ENCODE measurements at regions not wholly inside any gene's neighbourhood (a gene's known extent, or its start where the extent isn't known, plus 50 kb on each side); places are given as distances from the start of the nearest gene placed in this dataset.

DNA sequence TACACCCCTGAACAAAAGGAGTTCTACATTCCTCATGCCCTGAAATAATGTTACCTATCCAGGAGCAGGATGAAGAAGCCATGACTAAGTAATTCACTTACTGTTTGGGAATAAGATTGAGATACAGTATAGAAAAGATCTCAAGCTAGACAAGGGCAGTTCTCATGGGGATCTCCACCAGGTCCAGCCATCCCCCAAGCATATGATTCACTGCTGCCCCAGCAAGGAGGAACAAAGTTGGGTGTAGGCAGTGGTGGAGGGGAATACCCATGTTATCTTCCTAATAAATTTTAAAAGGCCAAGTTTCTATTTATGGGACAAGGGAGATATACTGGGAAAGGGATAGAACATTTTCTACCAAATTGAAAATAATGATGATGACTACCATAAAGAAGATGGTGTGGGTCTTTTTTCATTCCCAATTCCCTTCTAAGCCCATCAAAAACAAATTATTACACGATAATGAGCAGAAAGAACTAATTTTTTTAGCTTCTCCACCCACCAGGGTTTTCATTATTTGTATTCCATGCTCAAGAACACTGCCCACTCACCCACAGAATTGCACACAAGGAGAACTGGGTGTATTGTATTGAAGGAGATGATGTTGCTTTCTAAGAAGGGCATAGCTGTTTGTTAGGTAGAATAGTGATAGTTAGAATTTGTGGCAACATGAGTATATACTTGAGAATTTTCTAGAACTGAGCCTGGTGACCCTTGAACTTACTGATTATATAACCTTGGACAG, 204.6 kb downstream of the BTG1 start:
- H3K4me3 ChIP-seq (ENCODE audit: low read depth, low read length), result no peak overlapping the region
- TF ChIP-seq, protein P1, sequence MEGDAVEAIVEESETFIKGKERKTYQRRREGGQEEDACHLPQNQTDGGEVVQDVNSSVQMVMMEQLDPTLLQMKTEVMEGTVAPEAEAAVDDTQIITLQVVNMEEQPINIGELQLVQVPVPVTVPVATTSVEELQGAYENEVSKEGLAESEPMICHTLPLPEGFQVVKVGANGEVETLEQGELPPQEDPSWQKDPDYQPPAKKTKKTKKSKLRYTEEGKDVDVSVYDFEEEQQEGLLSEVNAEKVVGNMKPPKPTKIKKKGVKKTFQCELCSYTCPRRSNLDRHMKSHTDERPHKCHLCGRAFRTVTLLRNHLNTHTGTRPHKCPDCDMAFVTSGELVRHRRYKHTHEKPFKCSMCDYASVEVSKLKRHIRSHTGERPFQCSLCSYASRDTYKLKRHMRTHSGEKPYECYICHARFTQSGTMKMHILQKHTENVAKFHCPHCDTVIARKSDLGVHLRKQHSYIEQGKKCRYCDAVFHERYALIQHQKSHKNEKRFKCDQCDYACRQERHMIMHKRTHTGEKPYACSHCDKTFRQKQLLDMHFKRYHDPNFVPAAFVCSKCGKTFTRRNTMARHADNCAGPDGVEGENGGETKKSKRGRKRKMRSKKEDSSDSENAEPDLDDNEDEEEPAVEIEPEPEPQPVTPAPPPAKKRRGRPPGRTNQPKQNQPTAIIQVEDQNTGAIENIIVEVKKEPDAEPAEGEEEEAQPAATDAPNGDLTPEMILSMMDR (IDR thresholded peaks at IDR 0.05; ENCODE audit: control insufficient read depth, extremely low read depth, insufficient read depth), result no peak
- DNase-seq (ENCODE audit: low read depth), result no peak

DNA sequence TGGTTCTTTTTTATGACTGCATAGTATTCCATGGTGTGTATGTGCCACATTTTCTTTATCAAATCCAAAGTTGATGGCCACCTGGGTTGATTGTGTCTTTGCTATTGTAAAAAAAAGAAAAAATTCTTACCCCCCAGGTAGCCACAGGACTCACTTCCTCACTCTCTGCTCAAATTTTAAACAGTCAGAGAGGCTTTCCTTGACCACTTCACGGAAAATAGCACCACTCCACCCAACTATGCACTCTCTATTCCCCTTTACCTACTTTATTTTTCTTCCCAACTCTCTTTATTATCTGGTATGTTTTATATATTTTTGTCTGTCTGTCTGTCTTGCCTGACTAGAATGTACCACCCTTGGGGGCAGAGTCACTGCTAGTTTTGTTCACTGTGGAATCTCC, 205.3 kb downstream of the BTG1 start:
- DNase-seq (ENCODE audit: low read depth), result no peak
- TF ChIP-seq, protein P1 (IDR thresholded peaks at IDR 0.05; ENCODE audit: control insufficient read depth, extremely low read depth, insufficient read depth), result no peak
- no peak overlapping the region for H3K4me3 ChIP-seq (ENCODE audit: low read depth, low read length)

DNA sequence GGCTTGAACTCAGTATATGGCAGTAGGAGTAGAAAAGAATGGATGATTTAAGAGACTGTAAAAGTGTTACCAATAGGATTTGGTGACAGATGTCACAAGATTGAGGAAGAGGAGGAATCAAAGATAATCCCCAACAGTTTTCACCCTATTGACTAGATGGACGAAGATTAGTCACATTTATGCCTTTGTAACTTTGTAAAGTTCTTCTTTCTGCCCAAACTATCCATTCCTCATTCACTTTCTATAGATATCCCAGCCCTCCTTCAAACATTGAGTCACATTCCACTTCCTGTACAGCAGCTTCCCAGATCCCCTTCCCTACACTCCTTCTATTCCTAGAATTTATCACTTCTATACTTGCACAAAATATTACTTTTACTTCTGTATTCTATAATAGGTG, 207.9 kb downstream of the BTG1 start:
- TF ChIP-seq, protein P1 (IDR thresholded peaks at IDR 0.05; ENCODE audit: control insufficient read depth, extremely low read depth, insufficient read depth), result no peak
- no peak overlapping the region for H3K4me3 ChIP-seq (ENCODE audit: low read depth, low read length)
- no peak for DNase-seq (ENCODE audit: low read depth)

DNA sequence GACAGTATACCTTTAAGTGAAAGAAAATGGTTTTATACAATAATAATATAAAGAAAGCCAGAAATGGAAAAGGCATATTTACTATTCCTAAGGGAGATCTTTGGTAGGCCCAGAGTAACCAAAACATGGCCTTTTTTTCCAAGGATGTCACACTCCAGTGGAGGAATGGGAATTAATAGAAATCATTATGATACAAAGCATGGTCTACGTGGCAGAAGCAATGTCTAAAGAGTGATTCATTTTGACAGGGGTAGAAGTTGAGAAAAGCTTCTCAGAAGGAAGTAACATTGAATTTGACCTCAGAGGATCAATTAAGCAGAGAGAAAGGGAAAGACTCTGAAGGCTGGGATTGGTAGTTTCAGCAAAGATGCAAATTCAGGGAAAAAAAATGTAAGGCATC, 208.6 kb downstream of the BTG1 start:
- no peak for DNase-seq (ENCODE audit: low read depth)
- no peak overlapping the region for H3K4me3 ChIP-seq (ENCODE audit: low read depth, low read length)
- TF ChIP-seq, protein P1 (IDR thresholded peaks at IDR 0.05; ENCODE audit: control insufficient read depth, extremely low read depth, insufficient read depth), result no peak

DNA sequence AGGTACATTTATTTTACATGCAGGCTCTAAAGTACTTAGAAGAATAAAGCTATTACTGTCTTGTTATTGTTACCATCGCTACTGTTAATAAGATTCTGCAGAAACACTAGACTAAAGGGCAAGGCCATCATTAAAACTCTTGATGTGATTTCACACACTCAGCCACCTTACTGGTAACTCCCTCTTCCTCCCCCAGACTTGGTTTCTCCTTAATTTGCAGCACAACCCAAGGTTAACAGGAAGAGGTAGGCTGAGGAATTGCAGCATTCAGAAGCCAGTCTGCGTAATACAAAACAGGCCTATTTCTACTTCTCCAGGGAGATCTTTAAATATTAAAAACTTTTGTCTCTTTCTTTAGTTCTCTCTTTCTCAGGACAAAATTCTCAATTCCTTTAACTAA, 210.3 kb downstream of the BTG1 start:
- H3K4me3 ChIP-seq (ENCODE audit: low read depth, low read length), result no peak overlapping the region
- no peak for DNase-seq (ENCODE audit: low read depth)
- TF ChIP-seq, protein P1 (IDR thresholded peaks at IDR 0.05; ENCODE audit: control insufficient read depth, extremely low read depth, insufficient read depth), result no peak

DNA sequence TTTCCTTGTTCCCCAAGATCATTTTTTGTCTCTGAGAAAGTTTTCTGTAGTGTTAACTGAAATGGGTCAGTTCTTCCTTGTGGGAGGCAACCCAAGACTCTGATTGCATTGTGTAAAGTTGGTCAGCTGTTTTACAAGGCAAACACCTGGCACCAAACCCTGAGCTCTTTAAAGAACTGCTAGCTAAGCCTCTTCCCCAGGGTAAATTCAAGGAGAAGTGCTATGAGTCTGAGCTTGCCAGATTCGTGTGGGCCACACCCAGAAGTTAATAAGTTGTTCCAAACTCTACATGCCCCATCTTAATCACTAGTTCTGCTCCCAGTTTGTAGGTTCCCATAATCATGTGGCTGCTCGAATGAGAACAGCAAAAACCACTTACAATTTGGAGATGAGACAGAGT, 214.5 kb downstream of the BTG1 start:
- H3K4me3 ChIP-seq (ENCODE audit: low read depth, low read length), result no peak overlapping the region
- peak; percentile 99 for DNase-seq (ENCODE audit: low read depth)
- TF ChIP-seq, protein P1 (IDR thresholded peaks at IDR 0.05; ENCODE audit: control insufficient read depth, extremely low read depth, insufficient read depth), result no peak

DNA sequence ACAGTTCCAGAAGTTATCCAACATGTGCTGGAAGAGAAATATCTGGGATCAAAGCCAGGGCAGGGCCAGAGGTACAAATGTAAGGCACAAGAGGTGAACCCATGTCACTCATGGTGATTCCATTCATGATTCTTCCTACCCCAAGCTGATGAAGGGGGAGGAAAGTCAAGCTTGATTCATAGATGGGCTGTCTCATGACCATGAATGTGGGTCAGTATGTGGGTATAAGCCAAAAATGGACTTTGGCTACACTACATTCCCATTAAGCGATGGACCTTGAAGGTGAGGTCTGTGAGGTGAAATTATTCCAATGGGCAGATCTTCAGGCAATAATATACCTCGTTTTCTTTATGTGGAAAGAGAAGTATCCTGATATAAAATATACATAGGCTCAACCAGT, 217.1 kb downstream of the BTG1 start:
- TF ChIP-seq, protein P1 (IDR thresholded peaks at IDR 0.05; ENCODE audit: control insufficient read depth, extremely low read depth, insufficient read depth), result no peak
- DNase-seq (ENCODE audit: low read depth), result no peak
- H3K4me3 ChIP-seq (ENCODE audit: low read depth, low read length), result no peak overlapping the region
